ENCODE measurements at regions not wholly inside any gene's neighbourhood (a gene's known extent, or its start where the extent isn't known, plus 50 kb on each side); places are given as distances from the start of the nearest gene placed in this dataset.

- TF ChIP-seq POLR2A (IDR thresholded peaks at IDR 0.05; ENCODE audit: low read length) (no peak), GATA1 (IDR thresholded peaks at IDR 0.05; ENCODE audit: low read depth, low read length) (no peak)
These were observed 227.2 kb upstream of the RAG2 start for GRCh38 chr11:36825251-36825650.
